IPS-20b (cell line): ENCODE measurements at regions not wholly inside any gene's neighbourhood (a gene's known extent, or its start where the extent isn't known, plus 50 kb on each side); places are given as distances from the start of the nearest gene placed in this dataset.

Source experiments
- H3K27ac ChIP-seq: one replicate; pipeline ENCODE4 v1.5.1; 2013; ENCODE audit warnings: low read length
- H3K27me3 ChIP-seq: 2 replicates; pipeline ENCODE4 v1.6.1; 2013; ENCODE audit warnings: mild to moderate bottlenecking, low read length, inconsistent platforms; ENCODE audit not compliant: insufficient read depth
- H3K36me3 ChIP-seq: 2 replicates; pipeline ENCODE4 v1.6.1; 2013; ENCODE audit warnings: low read depth, mild to moderate bottlenecking, inconsistent platforms, low read length, moderate library complexity; ENCODE audit not compliant: insufficient read depth
- H3K4me1 ChIP-seq: 2 replicates; pipeline ENCODE4 v1.6.1; 2013; ENCODE audit warnings: mild to moderate bottlenecking, control low read depth, inconsistent platforms, low read length, moderate library complexity; ENCODE audit not compliant: insufficient read depth
- H3K4me3 ChIP-seq: 2 replicates; pipeline ENCODE4 v1.5.1; 2013; ENCODE audit warnings: mild to moderate bottlenecking, low read length, inconsistent platforms
- H3K9ac ChIP-seq: 2 replicates; pipeline ENCODE4 v1.6.1; 2013; ENCODE audit warnings: low read depth, mild to moderate bottlenecking, inconsistent platforms, low read length, moderate library complexity
- H3K9me3 ChIP-seq: 2 replicates; pipeline ENCODE4 v1.6.1; 2013; ENCODE audit warnings: mild to moderate bottlenecking, low read depth, low read length, inconsistent platforms; ENCODE audit not compliant: insufficient read depth

DNA sequence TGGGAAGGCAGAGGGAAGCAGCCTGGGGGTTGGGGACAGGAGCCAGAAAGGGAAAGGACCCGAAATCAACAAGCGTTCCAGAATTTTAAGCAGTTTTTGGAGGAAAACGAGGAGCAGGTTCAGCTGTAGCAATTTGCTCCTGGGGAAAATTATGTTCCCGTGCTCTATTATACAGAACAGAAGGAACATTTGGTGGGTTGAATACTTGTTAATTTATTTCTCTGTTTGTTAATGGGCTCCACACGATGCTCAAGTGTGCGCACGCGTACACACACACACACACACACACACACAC, 149.2 kb upstream of the LINGO1 start:
- H3K4me3 ChIP-seq, result no peak overlapping the region
- H3K27ac ChIP-seq, result no peak overlapping the region
- no peak overlapping the region for H3K9ac ChIP-seq
- no peaks in the 10 kb centered on the region for H3K27me3 ChIP-seq
- no peaks in the 10 kb centered on the region for H3K36me3 ChIP-seq
- no peaks in the 10 kb centered on the region for H3K9me3 ChIP-seq
- no peaks in the 10 kb centered on the region; the same call in 1 of the 2 replicates for H3K4me1 ChIP-seq

DNA sequence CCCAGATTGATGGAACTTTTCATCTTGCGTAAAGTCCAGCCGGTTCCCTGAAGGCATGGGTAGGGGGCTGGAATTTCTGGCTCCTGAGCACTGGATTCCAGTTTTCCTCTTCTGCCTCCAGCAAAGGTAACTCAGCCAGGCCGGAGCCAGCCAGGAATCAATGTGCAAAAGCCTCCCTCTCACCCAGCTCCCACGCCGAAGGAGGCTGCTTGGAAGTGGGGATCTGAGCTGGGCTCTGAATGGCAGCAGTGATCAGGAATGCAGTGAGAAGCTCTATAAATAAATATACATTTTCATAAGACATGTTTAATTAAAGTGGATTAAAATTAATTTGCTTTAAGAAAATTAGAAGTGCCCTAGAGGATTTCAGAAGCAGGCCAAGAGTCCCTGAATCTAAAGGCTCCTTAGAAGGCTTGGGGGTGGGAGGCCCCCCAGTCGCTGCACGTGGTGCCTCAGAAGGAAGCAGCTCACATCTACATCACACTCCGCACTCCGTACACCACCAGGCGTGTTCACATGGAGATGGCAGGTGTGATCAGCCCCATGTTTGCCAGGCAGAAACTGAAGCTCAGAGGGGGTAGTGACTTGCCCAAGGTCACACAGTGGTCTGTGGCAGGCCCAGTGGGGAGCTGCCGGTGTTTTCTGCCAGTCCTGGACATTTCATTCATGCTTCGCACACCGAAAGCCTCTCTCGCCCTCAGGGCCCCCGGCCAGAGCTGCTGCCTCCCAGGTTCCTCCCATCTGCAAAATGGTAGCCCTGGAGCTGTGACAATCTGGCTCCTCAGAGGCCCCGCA, 148.6 kb upstream of the LINGO1 start:
- Histone ChIP-seq H3K27me3 (no peaks in the 10 kb centered on the region), H3K4me3 (no peak overlapping the region), H3K27ac (no peak overlapping the region), H3K9ac (no peak overlapping the region), H3K9me3 (no peaks in the 10 kb centered on the region), H3K36me3 (no peaks in the 10 kb centered on the region), H3K4me1 (no peaks in the 10 kb centered on the region; the same call in 1 of the 2 replicates)

DNA sequence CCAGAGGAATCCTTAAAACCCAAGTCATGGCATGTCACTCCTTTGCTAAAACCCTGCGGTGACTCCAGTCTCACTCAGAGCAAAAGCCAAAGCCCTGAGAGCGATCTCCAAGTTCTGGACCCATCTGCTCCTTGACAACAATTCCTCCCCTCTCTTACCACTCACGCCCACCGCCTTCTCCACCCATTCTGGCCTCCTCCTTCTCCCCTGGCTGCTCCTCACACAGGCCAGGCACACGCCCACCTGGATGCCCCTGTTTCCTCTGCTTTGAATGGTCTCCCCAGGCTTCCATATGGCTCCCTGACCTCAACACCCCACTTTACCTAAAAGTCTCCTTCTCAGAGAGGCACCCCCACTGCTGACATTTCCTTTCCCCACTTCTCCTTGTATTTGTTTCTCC, 146.1 kb upstream of the LINGO1 start:
- H3K4me3 ChIP-seq, result no peak overlapping the region
- no peaks in the 10 kb centered on the region for H3K9me3 ChIP-seq
- H3K36me3 ChIP-seq, result no peaks in the 10 kb centered on the region
- H3K9ac ChIP-seq, result no peak overlapping the region
- no peak overlapping the region for H3K27ac ChIP-seq
- no peaks in the 10 kb centered on the region; the same call in 1 of the 2 replicates for H3K4me1 ChIP-seq
- no peaks in the 10 kb centered on the region for H3K27me3 ChIP-seq

DNA sequence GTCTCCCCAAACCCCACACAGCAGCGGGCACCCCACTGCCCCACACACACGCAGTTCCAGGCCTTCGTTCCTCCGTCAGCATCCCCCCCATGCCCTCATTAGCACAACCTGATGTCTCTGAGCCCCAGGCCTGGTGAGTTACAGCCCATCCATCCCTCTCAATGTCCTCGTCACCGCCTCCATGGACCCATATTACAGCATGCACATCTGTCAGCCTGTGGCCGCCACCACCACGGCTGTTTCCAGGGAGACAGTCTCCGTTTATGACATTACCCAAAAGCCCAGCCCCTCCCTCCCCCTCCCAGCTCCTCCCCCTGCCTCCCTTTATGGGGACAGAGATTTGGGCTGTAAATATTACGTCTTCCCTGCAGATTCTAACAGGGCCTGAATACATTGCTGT, 143.1 kb upstream of the LINGO1 start:
- Histone ChIP-seq H3K4me1 (no peaks in the 10 kb centered on the region; the same call in 1 of the 2 replicates), H3K27ac (no peak overlapping the region), H3K4me3 (no peak overlapping the region), H3K36me3 (no peaks in the 10 kb centered on the region), H3K9ac (no peak overlapping the region), H3K9me3 (no peaks in the 10 kb centered on the region), H3K27me3 (no peaks in the 10 kb centered on the region)

DNA sequence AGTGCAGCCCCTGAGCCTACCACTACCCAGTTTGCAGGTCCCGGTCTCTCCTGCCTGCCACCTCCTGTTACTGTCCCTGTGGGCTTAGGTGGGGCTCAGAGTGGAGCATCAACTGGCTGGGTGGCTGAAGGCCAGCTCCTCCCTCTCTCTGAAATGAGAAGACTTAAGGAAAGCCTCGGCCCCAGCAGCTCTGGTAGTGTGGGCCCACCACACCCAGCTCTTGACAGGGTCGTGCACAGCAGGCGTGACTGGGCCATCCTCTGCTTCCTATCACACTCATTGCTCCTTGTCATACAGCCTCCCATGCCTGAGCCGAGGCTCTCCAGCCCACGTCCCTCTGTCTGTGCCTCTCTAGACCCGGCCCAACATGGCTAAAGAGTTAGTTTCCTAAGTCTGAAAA, 142.7 kb upstream of the LINGO1 start:
- no peaks in the 10 kb centered on the region for H3K9me3 ChIP-seq
- H3K4me3 ChIP-seq, result no peak overlapping the region
- H3K9ac ChIP-seq, result no peak overlapping the region
- H3K36me3 ChIP-seq, result no peaks in the 10 kb centered on the region
- no peaks in the 10 kb centered on the region for H3K27me3 ChIP-seq
- H3K27ac ChIP-seq, result no peak overlapping the region
- H3K4me1 ChIP-seq, result no peaks in the 10 kb centered on the region; the same call in 1 of the 2 replicates

DNA sequence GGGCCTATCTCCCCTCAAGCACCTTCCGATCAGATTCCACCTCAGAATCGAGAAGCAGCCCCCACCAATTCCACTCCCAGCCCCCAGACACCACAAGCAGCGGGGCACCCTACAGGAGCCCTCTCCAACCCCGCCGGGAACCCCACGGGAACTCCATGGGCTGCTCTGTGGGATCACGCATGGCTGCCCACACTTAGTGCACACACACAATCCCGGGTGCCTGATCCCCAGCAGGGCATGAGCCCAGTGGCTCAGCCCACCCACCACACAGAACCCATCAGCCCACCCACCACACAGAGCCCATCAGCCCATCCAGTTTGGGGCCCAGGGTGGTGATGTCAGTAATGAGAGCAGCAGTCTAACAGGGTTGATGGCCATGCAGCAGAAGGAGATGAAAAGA, 141.6 kb upstream of the LINGO1 start:
- Histone ChIP-seq H3K9me3 (no peaks in the 10 kb centered on the region), H3K27me3 (no peaks in the 10 kb centered on the region), H3K36me3 (no peaks in the 10 kb centered on the region), H3K27ac (no peak overlapping the region), H3K4me3 (no peak overlapping the region), H3K4me1 (no peaks in the 10 kb centered on the region; the same call in 1 of the 2 replicates), H3K9ac (no peak overlapping the region)

DNA sequence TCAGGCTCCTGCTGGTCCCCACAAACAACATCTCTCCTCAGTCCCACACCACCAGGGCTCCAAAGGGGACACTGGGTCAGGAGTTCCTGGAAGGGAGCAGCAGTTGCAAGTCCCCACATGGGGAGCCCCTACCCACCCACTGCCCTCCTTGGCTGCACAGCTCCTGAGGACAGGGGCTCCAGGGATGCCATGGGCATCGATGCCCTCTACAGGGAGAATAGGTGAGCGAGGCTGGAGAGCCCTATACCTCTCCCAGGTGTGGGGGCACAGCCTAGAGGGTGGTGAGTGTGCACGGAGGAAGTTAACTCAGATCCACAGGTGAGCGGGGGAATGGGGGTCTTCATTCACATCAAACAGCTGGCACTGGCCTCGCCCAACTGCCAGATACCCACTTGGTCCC, 141.2 kb upstream of the LINGO1 start:
- H3K4me3 ChIP-seq, result no peak overlapping the region
- H3K36me3 ChIP-seq, result no peaks in the 10 kb centered on the region
- no peaks in the 10 kb centered on the region for H3K27me3 ChIP-seq
- H3K27ac ChIP-seq, result no peak overlapping the region
- H3K9ac ChIP-seq, result no peak overlapping the region
- no peaks in the 10 kb centered on the region for H3K9me3 ChIP-seq
- no peaks in the 10 kb centered on the region; the same call in 1 of the 2 replicates for H3K4me1 ChIP-seq

DNA sequence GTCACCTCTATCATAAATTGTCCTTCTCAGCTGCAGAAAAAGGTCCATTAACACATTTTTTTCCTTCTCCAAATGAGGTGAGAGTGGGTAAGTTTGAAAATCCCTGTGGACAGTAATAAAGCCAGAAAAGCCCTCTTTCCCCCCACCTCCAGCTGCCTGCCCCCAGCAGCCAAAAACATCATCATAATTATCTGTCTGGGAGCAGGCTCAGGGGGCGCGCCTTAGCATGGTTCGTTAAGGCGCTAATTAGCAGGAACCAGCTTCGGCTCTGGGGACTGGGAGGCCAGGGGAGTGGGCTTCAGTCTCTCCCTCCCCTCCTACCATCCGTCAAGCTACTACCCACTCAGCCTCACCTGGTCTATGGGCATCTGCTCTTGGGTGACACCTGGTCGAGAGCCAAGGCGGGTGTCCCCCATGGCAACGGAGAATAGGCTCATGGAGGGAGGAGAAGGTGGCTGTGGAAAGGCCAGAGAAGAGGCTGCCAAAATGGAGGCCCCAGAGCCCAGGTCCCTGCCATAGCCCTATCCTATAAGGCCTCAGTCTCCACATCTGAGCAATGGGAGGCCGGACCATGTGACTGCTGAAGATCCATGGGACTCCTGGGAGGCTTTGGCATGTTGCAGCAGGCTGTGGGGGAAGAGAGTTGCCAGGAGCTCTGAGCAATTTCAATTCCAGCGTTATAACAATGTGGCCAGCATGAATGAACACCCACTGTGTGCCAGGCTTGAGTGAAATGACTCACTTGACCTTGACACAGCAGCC, 140.1 kb upstream of the LINGO1 start:
- Histone ChIP-seq H3K36me3 (no peaks in the 10 kb centered on the region), H3K4me3 (no peak overlapping the region), H3K9me3 (no peaks in the 10 kb centered on the region), H3K4me1 (peaks cover 1% of the 10 kb centered on the region; the same call in 1 of the 2 replicates), H3K27ac (no peak overlapping the region), H3K9ac (no peak overlapping the region), H3K27me3 (no peaks in the 10 kb centered on the region)

DNA sequence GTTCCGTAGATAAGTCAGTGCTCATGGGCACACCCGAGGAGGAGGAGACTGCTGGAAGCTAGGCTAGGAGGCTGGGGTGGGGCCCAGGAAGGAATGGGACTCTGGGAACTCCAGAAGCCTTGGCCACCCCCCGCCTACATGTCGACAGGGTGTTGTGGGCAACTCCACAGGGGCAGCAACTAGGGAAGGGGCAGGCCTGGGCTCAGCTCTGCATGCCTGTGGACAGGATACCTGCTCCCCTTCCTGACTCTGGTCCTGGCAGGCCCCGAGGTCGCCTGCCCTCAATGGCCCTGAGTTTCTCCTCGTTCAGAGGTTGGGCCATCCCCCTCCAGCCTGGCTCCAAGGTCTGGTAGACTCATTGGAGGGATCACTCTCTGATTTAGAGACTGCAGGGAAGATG, 138.9 kb upstream of the LINGO1 start:
- H3K36me3 ChIP-seq, result no peaks in the 10 kb centered on the region
- H3K9ac ChIP-seq, result no peak overlapping the region
- no peaks in the 10 kb centered on the region for H3K9me3 ChIP-seq
- H3K4me1 ChIP-seq, result peaks cover 3% of the 10 kb centered on the region
- no peaks in the 10 kb centered on the region for H3K27me3 ChIP-seq
- H3K27ac ChIP-seq, result no peak overlapping the region
- no peak overlapping the region for H3K4me3 ChIP-seq

DNA sequence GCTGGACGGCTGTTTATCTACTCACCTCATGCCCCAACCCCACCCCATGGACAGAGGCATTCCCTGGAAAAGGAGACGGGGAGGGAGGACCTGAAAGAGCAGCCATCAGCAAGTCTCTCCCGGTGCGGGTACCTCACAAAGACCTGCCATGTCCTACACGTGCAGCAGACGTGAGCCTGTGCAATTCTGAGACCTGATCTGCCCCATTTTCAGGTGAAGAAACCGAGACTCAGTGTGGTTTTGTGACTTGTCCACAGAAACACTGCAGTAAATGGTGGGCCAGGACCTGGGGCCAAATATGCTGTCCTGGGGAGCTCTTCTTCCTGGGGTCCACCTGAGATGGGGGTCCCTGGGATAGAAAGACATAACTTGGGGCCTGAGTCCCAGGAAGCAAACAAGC, 137.0 kb upstream of the LINGO1 start:
- Histone ChIP-seq H3K4me3 (no peak overlapping the region), H3K36me3 (no peaks in the 10 kb centered on the region), H3K27me3 (no peaks in the 10 kb centered on the region; the same call in 1 of the 2 replicates), H3K27ac (no peak overlapping the region), H3K9ac (no peak overlapping the region), H3K4me1 (peaks cover 3% of the 10 kb centered on the region), H3K9me3 (no peaks in the 10 kb centered on the region)

DNA sequence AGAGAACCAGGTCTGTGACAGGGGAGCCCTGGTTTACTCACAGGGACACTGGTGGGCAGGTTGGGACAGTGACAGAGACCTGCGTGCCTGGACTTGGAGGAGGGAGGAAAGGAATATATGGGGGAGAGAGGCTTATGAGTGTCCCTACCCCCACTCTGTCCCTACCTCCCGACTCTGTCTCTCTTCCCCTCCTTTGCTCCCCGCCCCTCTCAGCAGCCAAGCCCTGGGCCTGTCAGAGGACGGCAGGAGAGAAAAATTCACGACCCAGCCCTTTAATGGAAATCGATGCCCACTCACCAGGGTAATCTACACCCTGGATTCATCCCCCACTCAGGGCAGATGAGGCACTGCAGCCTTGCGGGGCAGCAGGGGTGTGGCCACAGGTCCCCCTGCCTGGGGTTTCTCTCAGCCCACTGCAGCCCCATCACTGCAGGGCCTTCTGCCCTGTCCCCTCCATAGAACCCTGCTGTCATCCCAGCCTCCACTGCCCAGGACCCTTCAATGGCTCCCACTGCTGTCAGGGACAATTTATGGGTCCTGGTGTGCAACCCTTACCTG, 135.9 kb upstream of the LINGO1 start:
- no peak overlapping the region for H3K27ac ChIP-seq
- no peaks in the 10 kb centered on the region for H3K9me3 ChIP-seq
- no peak overlapping the region for H3K4me3 ChIP-seq
- no peaks in the 10 kb centered on the region; the same call in 1 of the 2 replicates for H3K27me3 ChIP-seq
- H3K36me3 ChIP-seq, result no peaks in the 10 kb centered on the region
- H3K9ac ChIP-seq, result no peak overlapping the region
- peaks cover 3% of the 10 kb centered on the region for H3K4me1 ChIP-seq

DNA sequence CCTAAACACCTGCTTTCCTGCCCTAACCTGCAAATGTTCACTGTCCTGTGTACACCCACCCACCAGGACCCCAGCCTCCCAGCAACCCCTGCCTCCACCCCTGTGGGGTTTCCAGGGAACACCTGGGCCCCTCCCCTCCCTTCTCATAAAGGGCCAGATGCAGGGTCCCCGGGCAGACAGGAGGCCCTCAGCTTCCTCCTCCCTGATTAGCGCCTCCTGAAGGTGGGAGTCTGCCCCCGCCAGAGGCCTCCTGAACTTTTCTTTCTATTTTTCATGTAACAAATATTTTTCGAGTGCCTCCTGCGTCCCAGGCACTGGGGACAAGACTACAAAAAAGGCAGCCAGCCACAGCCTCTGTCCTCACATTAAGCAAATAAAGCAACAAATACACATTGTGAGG, 135.4 kb upstream of the LINGO1 start:
- H3K27me3 ChIP-seq, result no peaks in the 10 kb centered on the region; the same call in 1 of the 2 replicates
- no peaks in the 10 kb centered on the region for H3K9me3 ChIP-seq
- H3K4me3 ChIP-seq, result no peak overlapping the region
- H3K4me1 ChIP-seq, result peaks cover 6% of the 10 kb centered on the region
- H3K27ac ChIP-seq, result no peak overlapping the region
- no peak overlapping the region for H3K9ac ChIP-seq
- H3K36me3 ChIP-seq, result no peaks in the 10 kb centered on the region
